ENCODE measurements at regions not wholly inside any gene's neighbourhood (a gene's known extent, or its start where the extent isn't known, plus 50 kb on each side); places are given as distances from the start of the nearest gene placed in this dataset.
A peak's percentile ranks its signal among the peaks of the same experiment; 100 is the strongest.

DNA sequence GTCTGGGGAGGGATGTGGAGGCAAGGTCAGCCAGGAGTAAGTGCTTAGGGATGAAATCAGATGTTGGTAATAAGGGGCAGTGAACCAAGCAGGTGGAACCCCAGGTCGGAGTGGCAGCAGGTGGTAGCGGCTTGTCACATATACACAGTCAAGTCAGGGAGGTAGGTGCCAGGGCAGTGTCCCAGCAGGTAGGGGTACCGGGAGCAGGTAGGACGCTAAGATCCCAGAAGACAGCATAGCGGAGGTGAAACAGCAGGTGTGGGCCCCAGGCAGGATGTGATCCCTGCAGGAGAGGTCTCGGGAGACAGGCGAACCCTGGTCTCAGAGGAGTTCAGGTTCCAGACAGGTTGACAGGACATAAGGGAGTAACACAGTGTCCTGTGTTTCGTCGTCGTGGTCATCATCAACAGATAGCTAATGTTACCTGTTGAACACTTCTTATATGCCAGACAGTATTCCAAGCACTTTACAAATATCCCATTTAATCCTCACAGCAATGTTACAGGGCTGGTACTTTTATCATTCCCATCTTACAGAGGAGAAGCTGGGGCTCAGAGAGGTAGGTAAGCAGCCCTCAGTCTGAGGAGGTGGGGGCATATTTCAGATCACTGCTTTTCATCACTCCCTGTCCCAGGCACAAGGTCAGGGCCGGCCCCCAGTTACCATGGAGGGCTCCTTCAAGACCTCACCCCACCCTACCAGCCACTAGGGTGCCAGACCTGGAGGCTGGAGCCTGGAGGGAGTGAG, 241.6 kb downstream of the UACA start (continued):
- TF ChIP-seq ELF1 (tag; IDR thresholded peaks at IDR 0.05) (no peak), SMARCB1 (IDR thresholded peaks at IDR 0.05; ENCODE audit: insufficient read length, low read depth) (no peak), ZNF77 (CRISPR knock-in tag; IDR thresholded peaks at IDR 0.05) (no peak)

DNA sequence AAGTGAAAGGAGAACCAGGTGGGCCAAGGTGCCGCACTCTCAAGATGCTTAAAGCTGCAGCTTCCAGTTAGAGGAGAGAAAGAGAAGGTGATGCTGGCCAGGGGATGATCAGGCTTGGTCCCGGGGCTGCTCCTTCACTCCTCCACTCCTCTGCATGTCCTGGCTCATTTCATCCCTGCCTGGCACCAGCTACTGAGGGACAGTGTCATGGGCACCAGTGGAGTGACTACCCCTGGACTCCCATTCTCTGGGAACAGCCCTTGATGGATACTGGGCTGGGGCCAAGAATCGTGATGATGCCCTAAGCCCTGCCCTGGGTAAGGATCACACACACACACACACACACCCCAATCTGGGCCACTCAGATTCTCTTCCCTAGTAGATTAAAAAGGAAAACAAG, 243.7 kb downstream of the UACA start:
- ChIA-PET CTCF (ENCODE audit: low intra/inter-chr PET ratio) (no interaction called here), POLR2A (no interaction called here)
- Histone ChIP-seq H3K4me3 (no peak overlapping the region), H3K36me3 (ENCODE audit: control insufficient read depth, insufficient read depth, low read length) (no peaks in the 10 kb centered on the region), H3K79me2 (ENCODE audit: control insufficient read depth, insufficient read depth, low read length) (no peaks in the 10 kb centered on the region), H3K9me3 (replicated peaks; ENCODE audit: control insufficient read depth, insufficient read depth, low read depth, low read length) (no peaks in the 10 kb centered on the region), H3K27me3 (ENCODE audit: control insufficient read depth in 2 of 2, insufficient read depth in 2 of 2, low read length in 2 of 2) (peaks cover 0 to 25% of the 10 kb centered on the region in 2 experiments; a peak in 2 of 5 replicates), H3K27ac (ENCODE audit: extremely low read depth, low read depth, low read length) (no peak overlapping the region), H3K9me1 (ENCODE audit: control insufficient read depth, insufficient read depth, low read length) (no peaks in the 10 kb centered on the region), H2AFZ (ENCODE audit: low read depth, low read length) (no peak overlapping the region), H4K20me1 (replicated peaks; ENCODE audit: control insufficient read depth, insufficient read depth, low read length) (peaks cover 3% of the 10 kb centered on the region), H3K9ac (ENCODE audit: insufficient read depth in 1 of 2, low read depth in 2 of 2, low read length in 2 of 2) (no peak overlapping the region), H3K4me2 (ENCODE audit: insufficient read depth, low read length) (no peak overlapping the region), H3K4me1 (replicated peaks in 1 of 2; ENCODE audit: control insufficient read depth in 2 of 2, insufficient read depth in 2 of 2, low read length in 2 of 2) (no peaks in the 10 kb centered on the region)
- no peak for FAIRE-seq
- no peak for DNase-seq (ENCODE audit: extremely low read depth in 1 of 4, low spot score in 3 of 4)
- ATAC-seq = no peak
- no peak for TF ChIP-seq HMG20A (CRISPR knock-in tag; conservative IDR thresholded peaks at IDR 0.05)
- TF ChIP-seq CBFA2T3 (IDR thresholded peaks at IDR 0.05) = peak; percentile 19; the same call in 1 of the 2 replicates
- in situ Hi-C loops (cut with MboI) (no loop called here), intact Hi-C loops (cut with micrococcal nuclease) (no loop called here)
- 3% methylated on average over 3 of the region's 3 CpGs for WGBS (ENCODE audit: insufficient coverage, low coverage, missing lambda C conversion rate)
- no TSS peak for BruUV-seq (replicated peaks)

DNA sequence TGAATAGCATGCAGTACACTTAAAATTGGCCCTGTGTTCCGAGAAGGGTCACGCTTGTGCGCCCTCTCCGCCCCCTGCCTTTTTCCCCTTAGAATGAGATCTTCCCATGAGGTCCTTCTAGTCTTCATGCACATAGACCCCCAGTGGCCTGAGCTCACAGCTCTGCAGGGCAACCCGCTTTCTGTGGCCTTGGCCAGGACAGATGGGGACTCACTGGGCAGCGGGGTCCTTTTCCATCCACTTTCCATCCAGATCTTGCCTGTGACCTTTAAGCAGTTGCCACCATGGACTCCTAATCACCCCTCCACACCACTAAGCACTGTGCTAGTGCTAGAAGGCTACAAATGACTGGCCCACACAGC, 244.4 kb downstream of the UACA start:
- Histone ChIP-seq H3K36me3 (ENCODE audit: control insufficient read depth, insufficient read depth, low read length) (no peaks in the 10 kb centered on the region), H3K4me1 (replicated peaks in 1 of 2; ENCODE audit: control insufficient read depth in 2 of 2, insufficient read depth in 2 of 2, low read length in 2 of 2) (no peaks in the 10 kb centered on the region), H3K4me2 (ENCODE audit: insufficient read depth, low read length) (no peak overlapping the region), H3K4me3 (no peak overlapping the region), H3K9ac (ENCODE audit: insufficient read depth in 1 of 2, low read depth in 2 of 2, low read length in 2 of 2) (no peak overlapping the region), H3K27ac (ENCODE audit: extremely low read depth, low read depth, low read length) (no peak overlapping the region), H3K79me2 (ENCODE audit: control insufficient read depth, insufficient read depth, low read length) (no peaks in the 10 kb centered on the region), H2AFZ (ENCODE audit: low read depth, low read length) (no peak overlapping the region), H3K27me3 (ENCODE audit: control insufficient read depth in 2 of 2, insufficient read depth in 2 of 2, low read length in 2 of 2) (peaks cover 0 to 22% of the 10 kb centered on the region in 2 experiments; a peak in 2 of 5 replicates), H3K9me3 (replicated peaks; ENCODE audit: control insufficient read depth, insufficient read depth, low read depth, low read length) (no peaks in the 10 kb centered on the region), H3K9me1 (ENCODE audit: control insufficient read depth, insufficient read depth, low read length) (no peaks in the 10 kb centered on the region), H4K20me1 (replicated peaks; ENCODE audit: control insufficient read depth, insufficient read depth, low read length) (peaks cover 3% of the 10 kb centered on the region)
- TF ChIP-seq, protein P1, sequence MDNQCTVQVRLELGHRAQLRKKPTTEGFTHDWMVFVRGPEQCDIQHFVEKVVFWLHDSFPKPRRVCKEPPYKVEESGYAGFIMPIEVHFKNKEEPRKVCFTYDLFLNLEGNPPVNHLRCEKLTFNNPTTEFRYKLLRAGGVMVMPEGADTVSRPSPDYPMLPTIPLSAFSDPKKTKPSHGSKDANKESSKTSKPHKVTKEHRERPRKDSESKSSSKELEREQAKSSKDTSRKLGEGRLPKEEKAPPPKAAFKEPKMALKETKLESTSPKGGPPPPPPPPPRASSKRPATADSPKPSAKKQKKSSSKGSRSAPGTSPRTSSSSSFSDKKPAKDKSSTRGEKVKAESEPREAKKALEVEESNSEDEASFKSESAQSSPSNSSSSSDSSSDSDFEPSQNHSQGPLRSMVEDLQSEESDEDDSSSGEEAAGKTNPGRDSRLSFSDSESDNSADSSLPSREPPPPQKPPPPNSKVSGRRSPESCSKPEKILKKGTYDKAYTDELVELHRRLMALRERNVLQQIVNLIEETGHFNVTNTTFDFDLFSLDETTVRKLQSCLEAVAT (IDR thresholded peaks at IDR 0.05) = no peak
- no peak for TF ChIP-seq MTA2 (IDR thresholded peaks at IDR 0.05; ENCODE audit: low read depth)
- no peak for TF ChIP-seq BRCA1 (IDR thresholded peaks at IDR 0.05)
- TF ChIP-seq BRCA1 (CRISPR knock-in tag; IDR thresholded peaks at IDR 0.05) = no peak
- no peak for TF ChIP-seq TOE1 (IDR thresholded peaks at IDR 0.05; ENCODE audit: borderline replicate concordance)
- no peak for TF ChIP-seq TOE1 (CRISPR knock-in tag; IDR thresholded peaks at IDR 0.05; ENCODE audit: borderline replicate concordance, low read depth)
- ChIA-PET POLR2A (no interaction called here), CTCF (ENCODE audit: low intra/inter-chr PET ratio) (no interaction called here)
- 3% methylated on average over 6 of the region's 6 CpGs for WGBS (ENCODE audit: insufficient coverage, low coverage, missing lambda C conversion rate)
- BruUV-seq (replicated peaks) = no TSS peak
- ATAC-seq (no peak), FAIRE-seq (no peak), DNase-seq (ENCODE audit: extremely low read depth in 1 of 4, low spot score in 3 of 4) (no peak)
- intact Hi-C loops (cut with micrococcal nuclease) = no loop called here
- in situ Hi-C loops (cut with MboI) = no loop called here
